HG03280 (cell line): ENCODE measurements at regions not wholly inside any gene's neighbourhood (a gene's known extent, or its start where the extent isn't known, plus 50 kb on each side); places are given as distances from the start of the nearest gene placed in this dataset.

Experiments used
- ATAC-seq: cut with Tn5 transposase; IDR thresholded peaks from one replicate; pipeline ENCODE4 v1.9.1; 2021; ENCODE audit warnings: mild to moderate bottlenecking, moderate library complexity; ENCODE audit not compliant: unreplicated experiment

- ATAC-seq, result no peak
Observed at GRCh38 chr6:28585335-28585734, 59.7 kb downstream of the GPX5 start.

- no peak for ATAC-seq
Observed at GRCh38 chr6:28586324-28586723, 60.6 kb downstream of the GPX5 start.

GRCh38 chr6:28586962-28587745 is 61.5 kb downstream of the GPX5 start:
- ATAC-seq, result peak; percentile 82

GRCh38 chr6:28587746-28588075 is 62.0 kb downstream of the GPX5 start:
- ATAC-seq, result no peak

- no peak for ATAC-seq
Observed at GRCh38 chr6:28588666-28589065, 63.0 kb downstream of the GPX5 start.

GRCh38 chr6:28589234-28589956 is 63.7 kb downstream of the GPX5 start:
- ATAC-seq, result no peak

GRCh38 chr6:28589957-28590349 is 64.3 kb downstream of the GPX5 start:
- ATAC-seq, result no peak

- no peak for ATAC-seq
Observed at GRCh38 chr6:28597217-28597835, 71.6 kb downstream of the GPX5 start.

GRCh38 chr6:28597924-28598722 is 72.4 kb downstream of the GPX5 start:
- ATAC-seq, result no peak

- no peak for ATAC-seq
Observed at GRCh38 chr6:28598757-28599686, 73.3 kb downstream of the GPX5 start.

- ATAC-seq, result no peak
Observed at GRCh38 chr6:28600245-28600644, 74.6 kb downstream of the GPX5 start.

- no peak for ATAC-seq
Observed at GRCh38 chr6:28603891-28604290, 78.2 kb downstream of the GPX5 start.

GRCh38 chr6:28606424-28607391 is 81.0 kb downstream of the GPX5 start:
- ATAC-seq, result peak; percentile 47

- ATAC-seq, result no peak
Observed at GRCh38 chr6:28607990-28608389, 82.3 kb downstream of the GPX5 start.

GRCh38 chr6:28609672-28610071 is 84.0 kb downstream of the GPX5 start:
- no peak for ATAC-seq

GRCh38 chr6:28615616-28615954 is 89.9 kb downstream of the GPX5 start:
- ATAC-seq, result no peak

- ATAC-seq, result no peak
Observed at GRCh38 chr6:28615955-28616747, 90.5 kb downstream of the GPX5 start.

GRCh38 chr6:28618898-28619555 is 93.3 kb downstream of the GPX5 start:
- no peak for ATAC-seq
